Mammary epithelial cell (primary cell): ENCODE measurements at regions not wholly inside any gene's neighbourhood (a gene's known extent, or its start where the extent isn't known, plus 50 kb on each side); places are given as distances from the start of the nearest gene placed in this dataset.

Experiments
- EZH2 ChIP-seq: IDR thresholded peaks from 2 replicates; pipeline ENCODE4 v1.6.1; 2012; ENCODE audit warnings: low read length, inconsistent platforms, borderline replicate concordance
- TF ChIP-seq, protein P1 (sequence below), 2 donors: IDR thresholded peaks in 1 of 2; conservative IDR thresholded peaks in 1 of 2; 2 replicates each; pipeline ENCODE4 v1.5.1; 2011 to 2012; ENCODE audit warnings: inconsistent platforms in 2 of 2, low read length in 2 of 2, mild to moderate bottlenecking in 2 of 2, control low read depth in 1 of 2, low read depth in 1 of 2; ENCODE audit not compliant: insufficient read depth in 1 of 2; ENCODE audit errors: extremely low read depth in 1 of 2

DNA sequence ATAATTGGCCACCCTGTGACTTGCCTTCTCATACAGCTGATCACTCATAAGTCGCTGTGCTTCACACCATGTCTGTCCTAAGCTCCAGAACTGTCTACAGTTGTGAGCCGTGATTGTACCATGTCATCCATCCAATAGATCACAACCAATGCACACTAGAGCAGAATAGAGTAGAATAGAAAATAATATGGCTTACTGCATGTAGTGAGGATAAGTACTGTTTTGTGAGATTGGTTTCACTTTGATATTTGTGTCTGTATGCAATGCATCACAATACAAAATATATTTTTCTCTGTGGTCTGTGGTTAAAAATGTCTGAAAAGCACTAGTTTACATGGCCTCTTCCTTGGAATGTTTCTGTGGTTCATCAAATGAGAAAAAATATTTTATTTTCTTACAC is 237.6 kb upstream of the PRKD1 start:
- TF ChIP-seq, protein P1, sequence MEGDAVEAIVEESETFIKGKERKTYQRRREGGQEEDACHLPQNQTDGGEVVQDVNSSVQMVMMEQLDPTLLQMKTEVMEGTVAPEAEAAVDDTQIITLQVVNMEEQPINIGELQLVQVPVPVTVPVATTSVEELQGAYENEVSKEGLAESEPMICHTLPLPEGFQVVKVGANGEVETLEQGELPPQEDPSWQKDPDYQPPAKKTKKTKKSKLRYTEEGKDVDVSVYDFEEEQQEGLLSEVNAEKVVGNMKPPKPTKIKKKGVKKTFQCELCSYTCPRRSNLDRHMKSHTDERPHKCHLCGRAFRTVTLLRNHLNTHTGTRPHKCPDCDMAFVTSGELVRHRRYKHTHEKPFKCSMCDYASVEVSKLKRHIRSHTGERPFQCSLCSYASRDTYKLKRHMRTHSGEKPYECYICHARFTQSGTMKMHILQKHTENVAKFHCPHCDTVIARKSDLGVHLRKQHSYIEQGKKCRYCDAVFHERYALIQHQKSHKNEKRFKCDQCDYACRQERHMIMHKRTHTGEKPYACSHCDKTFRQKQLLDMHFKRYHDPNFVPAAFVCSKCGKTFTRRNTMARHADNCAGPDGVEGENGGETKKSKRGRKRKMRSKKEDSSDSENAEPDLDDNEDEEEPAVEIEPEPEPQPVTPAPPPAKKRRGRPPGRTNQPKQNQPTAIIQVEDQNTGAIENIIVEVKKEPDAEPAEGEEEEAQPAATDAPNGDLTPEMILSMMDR (conservative IDR thresholded peaks at IDR 0.05 in 1 of 2, IDR thresholded peaks at IDR 0.05 in 1 of 2; ENCODE audit: extremely low read depth in 1 of 2, insufficient read depth in 1 of 2, low read depth in 1 of 2, low read length in 2 of 2), result no peak
- TF ChIP-seq EZH2, result no peak
